AG04449 (cell line): ENCODE measurements at regions not wholly inside any gene's neighbourhood (a gene's known extent, or its start where the extent isn't known, plus 50 kb on each side); places are given as distances from the start of the nearest gene placed in this dataset.
"Not testable (repeated sequence)": the region's sequence is repeated elsewhere in the genome, so short reads cannot be mapped to it uniquely, and the experiment has no call there.

Source experiments
- CTCF ChIA-PET: fragments of 350-600 bp; formaldehyde crosslinking; extraction: SDS; loops from one replicate; lab custom pipeline; 2021; ENCODE audit warnings: antibody characterized with exemption; lab: Yijun Ruan, JAX
- POLR2A ChIA-PET: fragments of 400-600, 350-600 bp; formaldehyde crosslinking; extraction: SDS; loops from one replicate; lab custom pipeline; 2020; ENCODE audit warnings: antibody characterized with exemption, inconsistent platforms; lab: Yijun Ruan, JAX
- DNase-seq: peaks from one replicate; pipeline ENCODE4 v3.0.0-alpha.2; 2010; ENCODE audit warnings: low read depth, low spot score
- H3K4me3 ChIP-seq: 2 replicates; pipeline ENCODE4 v1.5.1; 2011; ENCODE audit warnings: low read depth, mild to moderate bottlenecking, control low read depth, low read length
- CTCF ChIP-seq: IDR thresholded peaks from one replicate; pipeline ENCODE4 v1.5.1; 2011; ENCODE audit warnings: mild to moderate bottlenecking, moderate library complexity, low read length, control low read depth, inconsistent platforms; ENCODE audit not compliant: insufficient read depth; ENCODE audit errors: missing control alignments

GRCh38 chr5:85576666-85577065, 1041.1 kb upstream of the COX7C start:
- ChIA-PET POLR2A (no interaction called here), CTCF (no interaction called here)
- TF ChIP-seq CTCF: no peak
- DNase-seq: no peak
- H3K4me3 ChIP-seq: no peak overlapping the region

GRCh38 chr5:85587806-85588205, 1029.9 kb upstream of the COX7C start:
- DNase-seq, H3K4me3 ChIP-seq, POLR2A ChIA-PET: not testable (repeated sequence)
- CTCF ChIA-PET: interaction anchor here (1.0 kb wide), 1 partner anchor 16 kb away, joined by 3 read pairs; no protein-coding TSS in a partner anchor

- POLR2A ChIA-PET, H3K4me3 ChIP-seq, CTCF ChIA-PET, DNase-seq: not testable (repeated sequence)
Measured at GRCh38 chr5:85588268-85588667, 1029.5 kb upstream of the COX7C start.

- DNase-seq: no peak
- no peak overlapping the region for H3K4me3 ChIP-seq
- no peak for TF ChIP-seq CTCF
- ChIA-PET CTCF (no interaction called here), POLR2A (no interaction called here)
Measured at GRCh38 chr5:85590764-85591163, 1027.0 kb upstream of the COX7C start.

GRCh38 chr5:85591311-85591710, 1026.4 kb upstream of the COX7C start:
- ChIA-PET POLR2A (no interaction called here), CTCF (no interaction called here)
- no peak for TF ChIP-seq CTCF
- DNase-seq: no peak
- no peak overlapping the region for H3K4me3 ChIP-seq

GRCh38 chr5:85602843-85603242, 1014.9 kb upstream of the COX7C start:
- no peak overlapping the region for H3K4me3 ChIP-seq
- ChIA-PET POLR2A (no interaction called here), CTCF (no interaction called here)
- TF ChIP-seq CTCF: no peak
- no peak for DNase-seq

- no peak for TF ChIP-seq CTCF
- DNase-seq: no peak
- CTCF ChIA-PET: no interaction called here
- H3K4me3 ChIP-seq: no peak overlapping the region
- POLR2A ChIA-PET: no interaction called here
Measured at GRCh38 chr5:85604378-85604777, 1013.4 kb upstream of the COX7C start.

GRCh38 chr5:85604786-85605185, 1013.0 kb upstream of the COX7C start:
- ChIA-PET POLR2A (no interaction called here), CTCF (no interaction called here)
- no peak for DNase-seq
- no peak overlapping the region for H3K4me3 ChIP-seq
- TF ChIP-seq CTCF: no peak
